OCI-LY1 (cell line): ENCODE measurements at regions not wholly inside any gene's neighbourhood (a gene's known extent, or its start where the extent isn't known, plus 50 kb on each side); places are given as distances from the start of the nearest gene placed in this dataset.

Experiments
- CTCF ChIP-seq: fragments of 200-600 bp; sonication (generic), shearing (Covaris generic); IDR thresholded peaks from 2 replicates; pipeline ENCODE4 v1.5.1; 2017; ENCODE audit warnings: mild to moderate bottlenecking, antibody characterized with exemption, low read length, moderate library complexity, mixed read lengths
- EZH2 ChIP-seq: fragments of 200-600 bp; sonication (generic), shearing (Covaris generic); IDR thresholded peaks from 2 replicates; pipeline ENCODE4 v1.8.0; 2017; ENCODE audit warnings: borderline replicate concordance, mixed run types, mild to moderate bottlenecking, antibody characterized with exemption, low read length, moderate library complexity, mixed read lengths

DNA sequence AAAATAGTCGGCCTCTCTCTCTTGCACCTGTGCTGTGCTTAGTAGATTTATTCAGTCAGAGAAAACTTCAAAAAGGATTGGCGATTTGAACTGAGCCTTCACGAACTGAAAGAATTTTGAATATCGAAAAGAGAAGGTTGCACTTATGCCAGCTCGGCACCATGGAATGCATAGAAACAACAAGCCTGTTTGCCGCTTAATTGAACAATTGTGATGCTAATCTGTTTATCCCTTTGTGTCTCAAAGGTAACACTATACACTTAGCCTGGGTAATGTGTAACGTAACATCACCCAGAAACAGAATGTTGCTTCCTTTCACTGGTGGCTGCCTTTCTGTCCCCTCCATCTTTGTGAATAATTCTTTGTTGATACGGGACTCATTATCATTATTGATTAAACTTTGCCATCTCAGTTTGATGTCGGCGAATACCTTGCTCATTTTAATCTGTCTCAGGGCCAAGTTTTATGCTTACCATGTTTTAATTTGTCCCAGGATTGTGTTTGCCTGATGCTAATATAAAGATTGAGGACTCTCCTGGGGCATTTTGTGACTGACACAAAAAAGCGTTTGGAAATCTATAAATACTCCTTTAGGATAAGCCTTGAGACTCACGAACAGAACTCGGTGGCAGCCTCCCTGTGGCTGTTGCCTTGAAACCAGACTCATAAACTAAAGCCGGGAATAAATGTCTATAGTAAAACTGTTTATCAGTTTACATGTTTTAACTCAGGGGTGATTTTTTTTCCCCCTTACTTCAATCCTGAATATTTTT is 400.5 kb downstream of the RAPGEF2 start:
- TF ChIP-seq CTCF (no peak), EZH2 (no peak)
